Transverse colon (tissue), 4 donors: ENCODE measurements at regions not wholly inside any gene's neighbourhood (a gene's known extent, or its start where the extent isn't known, plus 50 kb on each side); places are given as distances from the start of the nearest gene placed in this dataset.

Source experiments
- DNase-seq: peaks from one replicate; pipeline ENCODE4 v3.0.0-alpha.2; 2019
- H3K27ac ChIP-seq, 4 donors: fragments of 200-600 bp; sonication (generic); 2 replicates each; pipeline ENCODE4 v1.5.1; 2016 to 2018; ENCODE audit warnings: inconsistent platforms in 4 of 4
- H3K27me3 ChIP-seq: fragments of 200-600 bp; sonication (generic); 2 replicates; pipeline ENCODE4 v1.5.1; 2017; ENCODE audit warnings: inconsistent platforms
- H3K36me3 ChIP-seq, 4 donors: fragments of 200-600 bp; sonication (generic); 2 replicates each; pipeline ENCODE4 v1.5.1; 2017 to 2019; ENCODE audit warnings: inconsistent platforms in 4 of 4
- H3K4me1 ChIP-seq, 4 donors: fragments of 200-600 bp; sonication (generic); 2 replicates each; pipeline ENCODE4 v1.5.1; 2017 to 2020; ENCODE audit warnings: inconsistent platforms in 4 of 4
- H3K4me3 ChIP-seq, 4 donors: fragments of 200-600 bp; sonication (generic); 1 replicate in 1 of 4; 2 replicates in 3 of 4; pipeline versions ENCODE4 v1.5.1 to v1.6.1; 2017 to 2019; ENCODE audit warnings: inconsistent platforms in 4 of 4
- H3K9me3 ChIP-seq, 2 donors: fragments of 200-600 bp; sonication (generic); 2 replicates each; pipeline ENCODE4 v1.5.1; 2017 to 2019; ENCODE audit warnings: inconsistent platforms in 2 of 2
- EP300 ChIP-seq: sonication (generic); formaldehyde crosslinking; IDR thresholded peaks from one replicate; pipeline ENCODE4 v1.6.1; 2017; ENCODE audit warnings: antibody characterized with exemption, low read depth
- POLR2A ChIP-seq: fragments of 450-650 bp; IDR thresholded peaks from one replicate; pipeline ENCODE4 v1.6.1; 2016; ENCODE audit warnings: antibody characterized with exemption, mild to moderate bottlenecking, moderate library complexity
- POLR2AphosphoS5 ChIP-seq, 3 donors: sonication (generic); formaldehyde crosslinking; IDR thresholded peaks; one replicate each; pipeline ENCODE4 v1.6.1; 2016; ENCODE audit warnings: antibody characterized with exemption in 3 of 3
- WGBS, 2 donors: methylation state at CpG; one replicate each; pipeline ENCODE4 v1.1.5; 2018; ENCODE audit warnings: low coverage in 1 of 2; 5-methylcytosine and 5-hydroxymethylcytosine counted together
- in situ Hi-C, 4 donors: fragments of 200-750 bp; cut with MboI; loops; one replicate each; pipeline versions ENCODE4 v1.15.0 to v1.15.1; 2017; ENCODE audit warnings: low sequenced_read_pairs in 3 of 4, low pct_ligation_motif_present in 1 of 4, low pct_unique_long_range_greater_than_20kb in 1 of 4
- intact Hi-C: fragments of 100-400 bp; cut with DNase I; formaldehyde crosslinking; loops from one replicate; pipeline ENCODE4 v1.15.1; 2023; ENCODE audit warnings: low total_unique reads
- TF ChIP-seq, protein P1 (sequence below), 5 experiments: fragments of 200-600 bp in 3 of 5; fragments of 450-650 bp in 2 of 5; sonication (generic) in 3 of 5; IDR thresholded peaks; 1 replicate in 2 of 5; 2 replicates in 3 of 5; pipeline ENCODE4 v1.5.1; 2016 to 2017; ENCODE audit warnings: antibody characterized with exemption in 5 of 5, inconsistent platforms in 3 of 5, mild to moderate bottlenecking in 2 of 5, moderate library complexity in 1 of 5

- Histone ChIP-seq H3K9me3 (no peaks in the 10 kb centered on the region), H3K4me3 (no peak overlapping the region), H3K27me3 (no peaks in the 10 kb centered on the region), H3K27ac (peak overlapping the region; percentile 41 to 68 (median 65)), H3K36me3 (no peaks in the 10 kb centered on the region), H3K4me1 (peaks cover 0 to 19% (median 3%) of the 10 kb centered on the region in 4 donors)
- WGBS, 2 donors = 10 to 35% methylated on average over 2 to 8 of the region's 8 CpGs
- intact Hi-C loops = no loop called here
- TF ChIP-seq POLR2AphosphoS5 (IDR thresholded peaks at IDR 0.05) (no peak), POLR2A (no peak), EP300 (no peak)
- TF ChIP-seq, protein P1, sequence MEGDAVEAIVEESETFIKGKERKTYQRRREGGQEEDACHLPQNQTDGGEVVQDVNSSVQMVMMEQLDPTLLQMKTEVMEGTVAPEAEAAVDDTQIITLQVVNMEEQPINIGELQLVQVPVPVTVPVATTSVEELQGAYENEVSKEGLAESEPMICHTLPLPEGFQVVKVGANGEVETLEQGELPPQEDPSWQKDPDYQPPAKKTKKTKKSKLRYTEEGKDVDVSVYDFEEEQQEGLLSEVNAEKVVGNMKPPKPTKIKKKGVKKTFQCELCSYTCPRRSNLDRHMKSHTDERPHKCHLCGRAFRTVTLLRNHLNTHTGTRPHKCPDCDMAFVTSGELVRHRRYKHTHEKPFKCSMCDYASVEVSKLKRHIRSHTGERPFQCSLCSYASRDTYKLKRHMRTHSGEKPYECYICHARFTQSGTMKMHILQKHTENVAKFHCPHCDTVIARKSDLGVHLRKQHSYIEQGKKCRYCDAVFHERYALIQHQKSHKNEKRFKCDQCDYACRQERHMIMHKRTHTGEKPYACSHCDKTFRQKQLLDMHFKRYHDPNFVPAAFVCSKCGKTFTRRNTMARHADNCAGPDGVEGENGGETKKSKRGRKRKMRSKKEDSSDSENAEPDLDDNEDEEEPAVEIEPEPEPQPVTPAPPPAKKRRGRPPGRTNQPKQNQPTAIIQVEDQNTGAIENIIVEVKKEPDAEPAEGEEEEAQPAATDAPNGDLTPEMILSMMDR (IDR thresholded peaks at IDR 0.05) = no peak
- in situ Hi-C loops = no loop called here
- DNase-seq = peak; percentile 72
Measured at GRCh38 chr2:70367722-70368323, 66.0 kb upstream of the FAM136A start.

DNA sequence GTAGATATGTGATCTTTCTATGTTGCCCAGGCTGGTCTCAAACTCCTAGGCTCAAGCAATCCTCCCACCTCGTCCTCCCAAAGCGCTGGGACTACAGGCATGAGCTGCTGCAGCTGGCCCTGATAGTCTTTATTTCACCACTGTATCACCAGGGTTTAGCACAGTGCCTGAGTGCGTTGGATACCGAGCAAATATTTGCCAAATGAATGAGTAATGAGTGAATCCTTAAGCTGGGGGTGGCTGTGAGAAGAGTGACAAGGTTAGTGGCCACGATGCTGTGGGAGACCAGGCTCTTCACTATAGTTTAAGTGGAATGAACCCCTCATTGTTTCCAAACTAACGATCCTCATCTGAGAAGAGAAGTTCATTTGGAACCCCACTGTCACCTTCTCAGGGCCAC lies 60.8 kb upstream of the FAM136A start:
- TF ChIP-seq EP300 (no peak), POLR2AphosphoS5 (IDR thresholded peaks at IDR 0.05) (no peak), POLR2A (no peak)
- TF ChIP-seq, protein P1 (IDR thresholded peaks at IDR 0.05) = no peak
- intact Hi-C loops (no loop called here), in situ Hi-C loops (no loop called here)
- Histone ChIP-seq H3K4me1 (peaks cover 0 to 3% (median 0%) of the 10 kb centered on the region in 4 donors), H3K27ac (no peak overlapping the region), H3K9me3 (no peaks in the 10 kb centered on the region), H3K4me3 (no peak overlapping the region), H3K36me3 (no peaks in the 10 kb centered on the region), H3K27me3 (no peaks in the 10 kb centered on the region)
- 60 to 83% methylated on average over 3 to 6 of the region's 6 CpGs for WGBS, 2 donors
- DNase-seq = no peak

GRCh38 chr2:70360661-70361270 lies 58.9 kb upstream of the FAM136A start:
- TF ChIP-seq POLR2A = no peak
- no peak for TF ChIP-seq POLR2AphosphoS5 (IDR thresholded peaks at IDR 0.05)
- TF ChIP-seq EP300 = no peak
- TF ChIP-seq, protein P1 (IDR thresholded peaks at IDR 0.05) = no peak
- no peak overlapping the region for H3K27ac ChIP-seq
- DNase-seq = peak; percentile 20
- 57 to 78% methylated on average over 1 to 3 of the region's 3 CpGs for WGBS, 2 donors
- no peak overlapping the region for H3K4me3 ChIP-seq
- no peaks in the 10 kb centered on the region for H3K4me1 ChIP-seq
- intact Hi-C loops = no loop called here
- no peaks in the 10 kb centered on the region for H3K27me3 ChIP-seq
- no peaks in the 10 kb centered on the region for H3K36me3 ChIP-seq
- in situ Hi-C loops = no loop called here
- H3K9me3 ChIP-seq = no peaks in the 10 kb centered on the region

GRCh38 chr2:70357684-70358071 lies 55.8 kb upstream of the FAM136A start:
- Histone ChIP-seq H3K4me3 (no peak overlapping the region), H3K36me3 (no peaks in the 10 kb centered on the region), H3K27ac (no peak overlapping the region), H3K4me1 (no peaks in the 10 kb centered on the region), H3K27me3 (no peaks in the 10 kb centered on the region), H3K9me3 (no peaks in the 10 kb centered on the region)
- 65% methylated on average over 3 to 6 of the region's 6 CpGs for WGBS, 2 donors
- intact Hi-C loops = no loop called here
- TF ChIP-seq POLR2AphosphoS5 (IDR thresholded peaks at IDR 0.05) (no peak), EP300 (no peak), POLR2A (no peak)
- TF ChIP-seq, protein P1 (IDR thresholded peaks at IDR 0.05) = no peak
- no peak for DNase-seq
- in situ Hi-C loops = no loop called here
